ENCODE measurements at regions not wholly inside any gene's neighbourhood (a gene's known extent, or its start where the extent isn't known, plus 50 kb on each side); places are given as distances from the start of the nearest gene placed in this dataset.

DNA sequence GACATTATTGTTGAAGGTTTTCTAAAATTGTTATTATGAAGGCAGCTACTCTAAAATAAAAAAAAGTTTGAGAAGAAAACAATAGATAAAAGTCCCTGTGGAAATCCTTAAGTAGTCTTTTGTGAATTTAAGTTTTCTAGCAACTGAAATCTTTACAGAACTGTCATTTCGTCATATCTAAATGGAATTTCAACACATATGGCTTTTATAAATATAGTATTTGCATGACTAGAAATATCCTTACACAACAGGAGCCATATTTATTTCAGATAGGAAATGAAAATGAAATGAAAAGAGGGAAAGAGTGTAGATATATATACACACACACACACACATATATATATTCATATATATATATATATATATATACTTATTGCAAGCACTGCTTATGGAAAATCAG is 204.7 kb upstream of the RGS18 start:
- Histone ChIP-seq H2AFZ (ENCODE audit: control insufficient read depth, low read depth, low read length) (no peak overlapping the region), H3K4me2 (ENCODE audit: control insufficient read depth, insufficient read depth) (no peak overlapping the region), H4K20me1 (ENCODE audit: control insufficient read depth, insufficient read depth) (no peaks in the 10 kb centered on the region), H3K27me3 (replicated peaks in 1 of 2; ENCODE audit: control insufficient read depth in 2 of 2, insufficient read depth in 2 of 2, low read length in 1 of 2) (no peaks in the 10 kb centered on the region), H3K4me3 (no peak overlapping the region), H3K9ac (ENCODE audit: control insufficient read depth, insufficient read depth, low read length) (no peak overlapping the region), H3K27ac (ENCODE audit: control insufficient read depth, insufficient read depth) (no peak overlapping the region), H3K79me2 (ENCODE audit: control insufficient read depth, insufficient read depth, low read length) (no peaks in the 10 kb centered on the region), H3K4me1 (ENCODE audit: control insufficient read depth, insufficient read depth, low read length) (no peaks in the 10 kb centered on the region), H3K9me3 (replicated peaks; ENCODE audit: control insufficient read depth, insufficient read depth, low read length) (no peaks in the 10 kb centered on the region), H3K36me3 (ENCODE audit: control insufficient read depth in 2 of 2, insufficient read depth in 2 of 2, low read length in 1 of 2) (no peaks in the 10 kb centered on the region)
- CTCF ChIA-PET: interaction anchor here (0.6 kb wide), 1 partner anchor 29 kb away, joined by 3 read pairs; no protein-coding TSS in a partner anchor
- BruUV-seq (replicated peaks): no TSS peak
- ATAC-seq (no peak), FAIRE-seq (no peak), DNase-seq (ENCODE audit: low read depth, low spot score) (no peak)
- 0% methylated on average over 1 of the region's 1 CpG for WGBS (ENCODE audit: insufficient coverage, insufficient replicate concordance, low lambda C conversion rate, missing lambda C conversion rate)
- TF ChIP-seq FOXM1 (IDR thresholded peaks at IDR 0.05; ENCODE audit: low read depth, low read length) (no peak), ZNF384 (IDR thresholded peaks at IDR 0.05; ENCODE audit: borderline replicate concordance, low read depth, low read length) (no peak), CHD4 (IDR thresholded peaks at IDR 0.05) (no peak), STAT3 (IDR thresholded peaks at IDR 0.05; ENCODE audit: low read depth, low read length) (no peak), TARDBP (IDR thresholded peaks at IDR 0.05; ENCODE audit: borderline replicate concordance) (no peak), HDAC6 (IDR thresholded peaks at IDR 0.05; ENCODE audit: unreplicated experiment) (no peak), TAF1 (IDR thresholded peaks at IDR 0.05; ENCODE audit: borderline replicate concordance, low read depth, low read length) (no peak), ETV6 (conservative IDR thresholded peaks at IDR 0.05 in 1 of 2, IDR thresholded peaks at IDR 0.05 in 1 of 2; ENCODE audit: borderline replicate concordance in 1 of 2, low read depth in 1 of 2) (no peak), MEF2B (IDR thresholded peaks at IDR 0.05; ENCODE audit: partially characterized antibody, poor library complexity, severe bottlenecking) (no peak), TCF3 (IDR thresholded peaks at IDR 0.05; ENCODE audit: borderline replicate concordance, insufficient read depth, low read depth, low read length) (no peak), PML (IDR thresholded peaks at IDR 0.05; ENCODE audit: low read length) (no peak), ASH2L (IDR thresholded peaks at IDR 0.05; ENCODE audit: borderline replicate concordance, low read depth) (no peak), EZH2 (IDR thresholded peaks at IDR 0.05; ENCODE audit: borderline replicate concordance, control insufficient read depth, low read depth, low read length) (no peak), JUND (IDR thresholded peaks at IDR 0.05; ENCODE audit: low read depth, low read length) (no peak), ZBED1 (IDR thresholded peaks at IDR 0.05; ENCODE audit: borderline replicate concordance) (no peak)
- TF ChIP-seq, protein P1, sequence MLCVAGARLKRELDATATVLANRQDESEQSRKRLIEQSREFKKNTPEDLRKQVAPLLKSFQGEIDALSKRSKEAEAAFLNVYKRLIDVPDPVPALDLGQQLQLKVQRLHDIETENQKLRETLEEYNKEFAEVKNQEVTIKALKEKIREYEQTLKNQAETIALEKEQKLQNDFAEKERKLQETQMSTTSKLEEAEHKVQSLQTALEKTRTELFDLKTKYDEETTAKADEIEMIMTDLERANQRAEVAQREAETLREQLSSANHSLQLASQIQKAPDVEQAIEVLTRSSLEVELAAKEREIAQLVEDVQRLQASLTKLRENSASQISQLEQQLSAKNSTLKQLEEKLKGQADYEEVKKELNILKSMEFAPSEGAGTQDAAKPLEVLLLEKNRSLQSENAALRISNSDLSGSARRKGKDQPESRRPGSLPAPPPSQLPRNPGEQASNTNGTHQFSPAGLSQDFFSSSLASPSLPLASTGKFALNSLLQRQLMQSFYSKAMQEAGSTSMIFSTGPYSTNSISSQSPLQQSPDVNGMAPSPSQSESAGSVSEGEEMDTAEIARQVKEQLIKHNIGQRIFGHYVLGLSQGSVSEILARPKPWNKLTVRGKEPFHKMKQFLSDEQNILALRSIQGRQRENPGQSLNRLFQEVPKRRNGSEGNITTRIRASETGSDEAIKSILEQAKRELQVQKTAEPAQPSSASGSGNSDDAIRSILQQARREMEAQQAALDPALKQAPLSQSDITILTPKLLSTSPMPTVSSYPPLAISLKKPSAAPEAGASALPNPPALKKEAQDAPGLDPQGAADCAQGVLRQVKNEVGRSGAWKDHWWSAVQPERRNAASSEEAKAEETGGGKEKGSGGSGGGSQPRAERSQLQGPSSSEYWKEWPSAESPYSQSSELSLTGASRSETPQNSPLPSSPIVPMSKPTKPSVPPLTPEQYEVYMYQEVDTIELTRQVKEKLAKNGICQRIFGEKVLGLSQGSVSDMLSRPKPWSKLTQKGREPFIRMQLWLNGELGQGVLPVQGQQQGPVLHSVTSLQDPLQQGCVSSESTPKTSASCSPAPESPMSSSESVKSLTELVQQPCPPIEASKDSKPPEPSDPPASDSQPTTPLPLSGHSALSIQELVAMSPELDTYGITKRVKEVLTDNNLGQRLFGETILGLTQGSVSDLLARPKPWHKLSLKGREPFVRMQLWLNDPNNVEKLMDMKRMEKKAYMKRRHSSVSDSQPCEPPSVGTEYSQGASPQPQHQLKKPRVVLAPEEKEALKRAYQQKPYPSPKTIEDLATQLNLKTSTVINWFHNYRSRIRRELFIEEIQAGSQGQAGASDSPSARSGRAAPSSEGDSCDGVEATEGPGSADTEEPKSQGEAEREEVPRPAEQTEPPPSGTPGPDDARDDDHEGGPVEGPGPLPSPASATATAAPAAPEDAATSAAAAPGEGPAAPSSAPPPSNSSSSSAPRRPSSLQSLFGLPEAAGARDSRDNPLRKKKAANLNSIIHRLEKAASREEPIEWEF (IDR thresholded peaks at IDR 0.05; ENCODE audit: insufficient replicate concordance, low read depth, low read length): no peak
- TF ChIP-seq, protein P2, sequence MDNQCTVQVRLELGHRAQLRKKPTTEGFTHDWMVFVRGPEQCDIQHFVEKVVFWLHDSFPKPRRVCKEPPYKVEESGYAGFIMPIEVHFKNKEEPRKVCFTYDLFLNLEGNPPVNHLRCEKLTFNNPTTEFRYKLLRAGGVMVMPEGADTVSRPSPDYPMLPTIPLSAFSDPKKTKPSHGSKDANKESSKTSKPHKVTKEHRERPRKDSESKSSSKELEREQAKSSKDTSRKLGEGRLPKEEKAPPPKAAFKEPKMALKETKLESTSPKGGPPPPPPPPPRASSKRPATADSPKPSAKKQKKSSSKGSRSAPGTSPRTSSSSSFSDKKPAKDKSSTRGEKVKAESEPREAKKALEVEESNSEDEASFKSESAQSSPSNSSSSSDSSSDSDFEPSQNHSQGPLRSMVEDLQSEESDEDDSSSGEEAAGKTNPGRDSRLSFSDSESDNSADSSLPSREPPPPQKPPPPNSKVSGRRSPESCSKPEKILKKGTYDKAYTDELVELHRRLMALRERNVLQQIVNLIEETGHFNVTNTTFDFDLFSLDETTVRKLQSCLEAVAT (IDR thresholded peaks at IDR 0.05): no peak
- TF ChIP-seq, protein P3, sequence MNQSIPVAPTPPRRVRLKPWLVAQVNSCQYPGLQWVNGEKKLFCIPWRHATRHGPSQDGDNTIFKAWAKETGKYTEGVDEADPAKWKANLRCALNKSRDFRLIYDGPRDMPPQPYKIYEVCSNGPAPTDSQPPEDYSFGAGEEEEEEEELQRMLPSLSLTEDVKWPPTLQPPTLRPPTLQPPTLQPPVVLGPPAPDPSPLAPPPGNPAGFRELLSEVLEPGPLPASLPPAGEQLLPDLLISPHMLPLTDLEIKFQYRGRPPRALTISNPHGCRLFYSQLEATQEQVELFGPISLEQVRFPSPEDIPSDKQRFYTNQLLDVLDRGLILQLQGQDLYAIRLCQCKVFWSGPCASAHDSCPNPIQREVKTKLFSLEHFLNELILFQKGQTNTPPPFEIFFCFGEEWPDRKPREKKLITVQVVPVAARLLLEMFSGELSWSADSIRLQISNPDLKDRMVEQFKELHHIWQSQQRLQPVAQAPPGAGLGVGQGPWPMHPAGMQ (IDR thresholded peaks at IDR 0.05; ENCODE audit: borderline replicate concordance): no peak
- in situ Hi-C loops (cut with MboI): no loop called here
- POLR2A ChIA-PET: interaction anchor here (0.6 kb wide), 1 partner anchor 52 kb away, joined by 3 read pairs; no protein-coding TSS in a partner anchor
- RAD21 ChIA-PET (ENCODE audit: unreplicated experiment): no interaction called here
- intact Hi-C loops (cut with micrococcal nuclease; ENCODE audit: unreplicated experiment): no loop called here
- SMC1A ChIA-PET (ENCODE audit: uncharacterized antibody, unreplicated experiment): interaction anchor here (0.5 kb wide), 1 partner anchor 156 kb away, joined by 3 read pairs; no protein-coding TSS in a partner anchor

All from GM12878 (cell line).